ENCODE measurements at regions not wholly inside any gene's neighbourhood (a gene's known extent, or its start where the extent isn't known, plus 50 kb on each side); places are given as distances from the start of the nearest gene placed in this dataset.

DNA sequence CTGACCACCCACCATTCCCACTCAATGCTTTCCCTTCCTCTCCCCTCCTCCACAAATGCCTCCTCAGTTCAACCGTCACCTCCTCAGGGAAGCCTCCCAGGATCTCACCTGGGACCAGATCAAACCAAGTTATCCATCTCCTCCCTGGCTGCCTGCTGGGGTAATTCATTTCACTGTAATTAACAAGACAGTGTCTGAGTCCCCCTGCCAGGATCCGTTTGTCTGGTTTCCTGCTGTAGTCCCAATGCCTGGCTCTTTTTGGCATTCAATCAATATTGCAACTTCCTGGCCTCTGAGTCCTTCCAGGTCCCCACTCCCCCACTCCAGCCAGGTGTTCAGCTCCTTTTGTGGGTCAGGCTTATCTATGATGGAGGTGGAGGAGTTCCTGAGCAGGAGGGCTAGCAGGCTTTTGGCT lies 687.7 kb downstream of the PTPRU start:
- Histone ChIP-seq H4K20me1 (ENCODE audit: control insufficient read depth, extremely low read depth, insufficient read depth, low read length) (no peaks in the 10 kb centered on the region), H3K79me2 (ENCODE audit: control insufficient read depth, insufficient read depth, low read length) (no peaks in the 10 kb centered on the region), H3K27ac (ENCODE audit: control insufficient read depth, insufficient read depth, low read length) (no peak overlapping the region), H3K9ac (ENCODE audit: control insufficient read depth, extremely low read depth, insufficient read depth, low read length) (no peak overlapping the region), H2AFZ (ENCODE audit: control insufficient read depth, low read length) (no peak overlapping the region), H3K4me3 (ENCODE audit: control insufficient read depth in 2 of 3, extremely low read depth in 1 of 3, insufficient read depth in 2 of 3, low read depth in 1 of 3, low read length in 3 of 3) (no peak overlapping the region), H3K9me1 (ENCODE audit: control insufficient read depth, extremely low read depth, insufficient read depth, low read length) (no peaks in the 10 kb centered on the region), H3K4me2 (ENCODE audit: control insufficient read depth, extremely low read depth, insufficient read depth, low read depth, low read length) (no peak overlapping the region), H3K4me1 (ENCODE audit: control insufficient read depth, extremely low read depth, insufficient read depth, low read length) (no peaks in the 10 kb centered on the region), H3K9me3 (ENCODE audit: control insufficient read depth, low read depth, low read length) (no peaks in the 10 kb centered on the region), H3K27me3 (ENCODE audit: control insufficient read depth, extremely low read depth, insufficient read depth, low read length) (no peaks in the 10 kb centered on the region), H3K36me3 (ENCODE audit: control insufficient read depth in 2 of 2, extremely low read depth in 1 of 2, insufficient read depth in 2 of 2, low read length in 2 of 2) (no peaks in the 10 kb centered on the region)
- FAIRE-seq (no peak), DNase-seq (ENCODE audit: low read depth, low spot score) (no peak)
- dilution Hi-C loops (cut with MboI; ENCODE audit: extremely low pct_ligation_motif_present, low sequenced_read_pairs) = no loop called here
- TF ChIP-seq EZH2 (IDR thresholded peaks at IDR 0.05; ENCODE audit: low read length) (no peak), CTCF (optimal IDR thresholded peaks at IDR 0.05 in 1 of 3, IDR thresholded peaks at IDR 0.05 in 1 of 3, conservative IDR thresholded peaks at IDR 0.05 in 1 of 3; ENCODE audit: extremely low read depth in 1 of 3, insufficient read depth in 2 of 3, low read length in 3 of 3) (no peak)

DNA sequence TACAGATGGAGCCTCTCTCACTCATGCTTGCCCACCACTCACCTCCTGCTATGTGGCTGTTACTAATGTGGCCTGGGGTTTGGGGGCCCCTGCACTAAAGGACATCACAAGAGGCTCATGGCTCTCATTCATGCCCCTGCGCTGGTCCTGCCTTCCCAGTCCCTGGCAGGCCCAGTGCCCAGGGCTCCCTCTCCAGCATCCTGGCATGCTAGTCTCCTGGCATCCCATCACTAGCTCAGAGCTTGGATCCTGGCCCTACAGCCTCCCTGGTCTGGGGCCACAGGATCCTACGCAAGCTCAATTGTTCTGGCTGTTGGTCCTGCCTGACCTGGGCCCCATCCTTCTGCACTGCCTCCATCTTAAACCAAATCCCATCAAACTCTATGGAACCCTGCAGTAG lies 685.4 kb downstream of the PTPRU start:
- no peak overlapping the region for H2AFZ ChIP-seq (ENCODE audit: control insufficient read depth, low read length)
- no peak for FAIRE-seq
- H3K9me1 ChIP-seq (ENCODE audit: control insufficient read depth, extremely low read depth, insufficient read depth, low read length) = no peaks in the 10 kb centered on the region
- no peak overlapping the region for H3K4me2 ChIP-seq (ENCODE audit: control insufficient read depth, extremely low read depth, insufficient read depth, low read depth, low read length)
- no peak overlapping the region for H3K27ac ChIP-seq (ENCODE audit: control insufficient read depth, insufficient read depth, low read length)
- H3K9me3 ChIP-seq (ENCODE audit: control insufficient read depth, low read depth, low read length) = no peaks in the 10 kb centered on the region
- no peaks in the 10 kb centered on the region for H4K20me1 ChIP-seq (ENCODE audit: control insufficient read depth, extremely low read depth, insufficient read depth, low read length)
- no peaks in the 10 kb centered on the region for H3K36me3 ChIP-seq (ENCODE audit: control insufficient read depth in 2 of 2, extremely low read depth in 1 of 2, insufficient read depth in 2 of 2, low read length in 2 of 2)
- TF ChIP-seq EZH2 (IDR thresholded peaks at IDR 0.05; ENCODE audit: low read length) (no peak), CTCF (optimal IDR thresholded peaks at IDR 0.05 in 1 of 3, IDR thresholded peaks at IDR 0.05 in 1 of 3, conservative IDR thresholded peaks at IDR 0.05 in 1 of 3; ENCODE audit: extremely low read depth in 1 of 3, insufficient read depth in 2 of 3, low read length in 3 of 3) (no peak)
- no peak overlapping the region for H3K4me3 ChIP-seq (ENCODE audit: control insufficient read depth in 2 of 3, extremely low read depth in 1 of 3, insufficient read depth in 2 of 3, low read depth in 1 of 3, low read length in 3 of 3)
- H3K9ac ChIP-seq (ENCODE audit: control insufficient read depth, extremely low read depth, insufficient read depth, low read length) = no peak overlapping the region
- H3K79me2 ChIP-seq (ENCODE audit: control insufficient read depth, insufficient read depth, low read length) = no peaks in the 10 kb centered on the region
- dilution Hi-C loops (cut with MboI; ENCODE audit: extremely low pct_ligation_motif_present, low sequenced_read_pairs) = no loop called here
- no peaks in the 10 kb centered on the region for H3K27me3 ChIP-seq (ENCODE audit: control insufficient read depth, extremely low read depth, insufficient read depth, low read length)
- H3K4me1 ChIP-seq (ENCODE audit: control insufficient read depth, extremely low read depth, insufficient read depth, low read length) = no peaks in the 10 kb centered on the region
- DNase-seq (ENCODE audit: low read depth, low spot score) = no peak

Measured in keratinocyte (primary cell).